ENCODE measurements at regions not wholly inside any gene's neighbourhood (a gene's known extent, or its start where the extent isn't known, plus 50 kb on each side); places are given as distances from the start of the nearest gene placed in this dataset.

DNA sequence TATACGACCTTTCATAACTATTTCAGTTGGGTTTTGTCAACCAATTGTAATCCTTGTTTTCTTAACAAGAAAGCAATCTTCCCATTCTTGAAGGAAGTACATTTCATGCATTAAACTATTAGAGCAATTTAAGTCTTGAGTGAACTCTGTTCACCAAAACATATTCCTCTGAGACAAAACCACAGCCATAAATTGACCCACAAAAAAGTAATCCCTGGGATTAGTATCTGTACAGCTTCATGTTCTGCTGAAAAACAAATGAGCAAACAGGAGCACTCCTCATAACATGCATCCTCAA is 207.0 kb upstream of the PDE5A start:
- no peak for TF ChIP-seq CTCF (IDR thresholded peaks at IDR 0.05; ENCODE audit: low read depth, low read length)
- H3K36me3 ChIP-seq = no peaks in the 10 kb centered on the region
- H3K4me3 ChIP-seq (ENCODE audit: low read depth, low read length) = no peak overlapping the region
- no peaks in the 10 kb centered on the region for H3K9me3 ChIP-seq (ENCODE audit: severe bottlenecking)
- no peak overlapping the region for H3K27ac ChIP-seq
- H3K27me3 ChIP-seq (ENCODE audit: insufficient read depth, low read depth, severe bottlenecking) = no peaks in the 10 kb centered on the region
- no peak for DNase-seq

- Histone ChIP-seq H3K9me3 (ENCODE audit: severe bottlenecking) (no peaks in the 10 kb centered on the region), H3K36me3 (no peaks in the 10 kb centered on the region), H3K4me3 (ENCODE audit: low read depth, low read length) (no peak overlapping the region), H3K27ac (no peak overlapping the region), H3K27me3 (ENCODE audit: insufficient read depth, low read depth, severe bottlenecking) (no peaks in the 10 kb centered on the region)
- DNase-seq = no peak
- no peak for TF ChIP-seq CTCF (IDR thresholded peaks at IDR 0.05; ENCODE audit: low read depth, low read length)
These were observed 206.5 kb upstream of the PDE5A start for GRCh38 chr4:119834906-119835612.

DNA sequence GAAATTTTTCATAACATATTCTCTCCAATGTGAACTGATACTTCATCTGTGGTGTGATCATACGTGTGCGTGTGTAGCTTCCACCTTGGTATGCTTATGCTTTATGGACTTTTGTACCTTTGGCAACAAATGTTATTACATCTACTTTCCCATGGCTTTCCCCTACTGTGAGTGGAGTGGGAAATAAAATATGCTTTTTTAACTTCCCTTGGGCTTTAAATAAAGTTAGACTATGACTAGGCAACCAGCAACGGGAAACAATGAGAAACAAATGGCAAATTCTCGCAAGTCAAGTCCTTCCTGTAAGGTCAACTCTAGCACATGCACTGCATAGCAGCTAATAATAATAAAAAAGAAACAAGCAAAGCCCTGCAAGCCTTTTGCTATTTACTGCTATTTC is 205.0 kb upstream of the PDE5A start:
- H3K27ac ChIP-seq = no peak overlapping the region
- TF ChIP-seq CTCF (IDR thresholded peaks at IDR 0.05; ENCODE audit: low read depth, low read length) = no peak
- H3K4me3 ChIP-seq (ENCODE audit: low read depth, low read length) = no peak overlapping the region
- no peaks in the 10 kb centered on the region for H3K36me3 ChIP-seq
- H3K9me3 ChIP-seq (ENCODE audit: severe bottlenecking) = no peaks in the 10 kb centered on the region
- DNase-seq = no peak
- no peaks in the 10 kb centered on the region for H3K27me3 ChIP-seq (ENCODE audit: insufficient read depth, low read depth, severe bottlenecking)

GRCh38 chr4:119832776-119833175 is 204.2 kb upstream of the PDE5A start:
- Histone ChIP-seq H3K36me3 (no peaks in the 10 kb centered on the region), H3K27ac (no peak overlapping the region), H3K27me3 (ENCODE audit: insufficient read depth, low read depth, severe bottlenecking) (no peaks in the 10 kb centered on the region), H3K9me3 (ENCODE audit: severe bottlenecking) (no peaks in the 10 kb centered on the region), H3K4me3 (ENCODE audit: low read depth, low read length) (no peak overlapping the region)
- TF ChIP-seq CTCF (IDR thresholded peaks at IDR 0.05; ENCODE audit: low read depth, low read length) = no peak
- no peak for DNase-seq

DNA sequence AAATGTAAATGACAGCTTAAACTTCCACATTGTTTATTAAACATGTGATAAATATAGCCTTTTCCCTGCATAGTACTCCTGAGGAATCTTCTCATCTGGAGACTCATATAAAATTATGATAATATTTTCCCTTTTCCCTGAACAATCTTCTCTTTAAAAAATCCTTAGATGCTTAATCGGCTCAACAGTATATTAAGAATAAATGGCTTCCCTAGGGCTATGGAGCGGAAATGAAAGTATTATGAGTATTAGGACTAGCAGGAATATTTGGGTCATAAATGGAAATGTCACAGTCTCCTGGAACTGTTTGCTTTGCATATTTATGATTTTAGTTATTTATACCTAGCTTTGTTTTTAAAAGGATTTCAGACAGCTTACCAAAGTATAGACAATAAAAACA is 200.7 kb upstream of the PDE5A start:
- no peak for TF ChIP-seq CTCF (IDR thresholded peaks at IDR 0.05; ENCODE audit: low read depth, low read length)
- Histone ChIP-seq H3K9me3 (ENCODE audit: severe bottlenecking) (no peaks in the 10 kb centered on the region), H3K36me3 (no peaks in the 10 kb centered on the region), H3K4me3 (ENCODE audit: low read depth, low read length) (no peak overlapping the region), H3K27me3 (ENCODE audit: insufficient read depth, low read depth, severe bottlenecking) (no peaks in the 10 kb centered on the region), H3K27ac (no peak overlapping the region)
- DNase-seq = no peak

GRCh38 chr4:119825696-119826095 is 197.1 kb upstream of the PDE5A start:
- Histone ChIP-seq H3K4me3 (ENCODE audit: low read depth, low read length) (no peak overlapping the region), H3K9me3 (ENCODE audit: severe bottlenecking) (no peaks in the 10 kb centered on the region), H3K27ac (no peak overlapping the region), H3K27me3 (ENCODE audit: insufficient read depth, low read depth, severe bottlenecking) (no peaks in the 10 kb centered on the region), H3K36me3 (no peaks in the 10 kb centered on the region)
- DNase-seq = no peak
- no peak for TF ChIP-seq CTCF (IDR thresholded peaks at IDR 0.05; ENCODE audit: low read depth, low read length)

Measured in WERI-Rb-1 (cell line).